ENCODE measurements at regions not wholly inside any gene's neighbourhood (a gene's known extent, or its start where the extent isn't known, plus 50 kb on each side); places are given as distances from the start of the nearest gene placed in this dataset.
A peak's percentile ranks its signal among the peaks of the same experiment; 100 is the strongest.
"Not testable (repeated sequence)": the region's sequence is repeated elsewhere in the genome, so short reads cannot be mapped to it uniquely, and the experiment has no call there.

DNA sequence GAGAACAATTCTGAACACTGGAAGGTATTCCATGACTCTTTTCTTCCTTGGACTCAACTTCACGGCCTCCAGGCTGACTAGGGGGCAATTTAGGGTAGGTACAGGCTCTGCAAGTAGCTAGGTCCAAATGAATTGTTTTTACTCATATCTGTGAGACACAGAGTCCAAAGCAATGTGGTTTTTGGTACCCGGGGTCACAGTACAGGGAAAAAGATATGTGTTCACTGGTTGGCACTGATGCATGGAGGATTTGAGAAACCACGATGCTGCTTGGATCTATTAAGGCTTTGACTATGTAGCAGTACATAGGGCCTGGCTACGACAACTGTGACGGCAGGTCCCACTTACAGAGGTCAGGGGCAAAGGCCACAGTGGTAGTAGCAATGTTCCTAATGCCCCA is 200.6 kb downstream of the DUSP10 start:
- no peak for DNase-seq

DNA sequence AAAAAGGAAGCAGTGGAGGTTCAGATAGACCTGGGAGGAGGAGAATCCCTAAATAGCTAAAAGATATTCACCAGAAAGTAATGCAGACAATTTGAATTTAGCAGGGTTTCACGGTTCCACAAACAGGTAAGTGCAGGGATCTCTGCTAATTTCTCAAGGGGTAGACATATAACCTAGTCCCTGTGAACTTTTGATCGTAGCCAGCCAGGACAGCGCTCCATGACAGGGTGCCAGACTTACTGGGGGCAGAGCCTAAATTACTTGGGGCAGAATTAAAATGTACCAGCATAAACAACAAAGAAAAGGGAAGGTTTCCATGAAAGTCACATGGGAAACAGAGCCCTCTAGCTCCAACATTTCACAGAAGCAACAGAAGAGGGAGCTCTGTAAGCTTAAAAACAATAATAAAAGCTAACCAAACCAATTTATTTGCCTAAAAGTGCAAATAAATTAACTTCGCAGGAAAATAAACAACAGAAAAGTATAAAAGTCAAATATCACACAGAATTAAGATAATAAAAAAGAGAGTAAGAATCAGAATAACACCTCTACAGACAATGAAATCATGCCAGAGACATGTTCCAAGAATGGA is 198.3 kb downstream of the DUSP10 start:
- DNase-seq: peak; percentile 35

DNA sequence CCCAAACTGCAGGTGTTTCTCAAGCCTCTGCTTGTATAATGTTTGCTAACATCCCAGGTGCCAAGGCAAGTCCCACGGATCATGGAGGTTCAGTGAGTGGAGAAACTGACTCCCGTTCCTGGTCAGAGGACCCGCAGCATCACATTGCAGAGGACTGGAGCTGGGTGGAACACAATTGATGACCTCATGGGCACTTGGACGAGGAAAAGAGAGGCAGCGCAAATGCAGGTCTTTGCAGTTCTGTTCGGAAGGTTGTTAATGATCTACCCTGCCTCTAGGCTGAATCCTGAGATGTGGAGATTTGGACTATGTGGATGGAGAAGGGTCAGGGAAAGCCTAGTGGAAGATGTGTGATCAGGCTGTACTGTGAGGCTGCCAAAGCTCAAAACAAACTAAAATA is 192.9 kb downstream of the DUSP10 start:
- DNase-seq: no peak

DNA sequence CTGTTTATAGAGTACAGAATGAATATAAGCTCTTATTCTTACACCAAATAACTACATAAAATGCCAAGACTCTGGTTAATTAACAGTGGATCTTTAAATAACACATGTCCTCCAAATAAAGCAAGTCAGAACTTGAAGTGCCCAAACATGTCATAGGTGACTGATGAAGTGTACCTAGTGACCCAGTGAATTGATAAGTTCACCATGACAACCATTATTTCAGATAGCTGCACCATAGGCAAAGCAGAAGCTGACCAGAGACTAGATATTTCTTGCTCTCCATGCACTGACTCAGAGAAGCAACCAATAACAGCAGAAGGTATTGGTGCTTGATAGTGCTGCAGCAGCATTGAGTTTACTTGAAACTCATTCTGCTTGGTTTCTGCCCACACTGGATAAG is 192.1 kb downstream of the DUSP10 start:
- no peak for DNase-seq

DNA sequence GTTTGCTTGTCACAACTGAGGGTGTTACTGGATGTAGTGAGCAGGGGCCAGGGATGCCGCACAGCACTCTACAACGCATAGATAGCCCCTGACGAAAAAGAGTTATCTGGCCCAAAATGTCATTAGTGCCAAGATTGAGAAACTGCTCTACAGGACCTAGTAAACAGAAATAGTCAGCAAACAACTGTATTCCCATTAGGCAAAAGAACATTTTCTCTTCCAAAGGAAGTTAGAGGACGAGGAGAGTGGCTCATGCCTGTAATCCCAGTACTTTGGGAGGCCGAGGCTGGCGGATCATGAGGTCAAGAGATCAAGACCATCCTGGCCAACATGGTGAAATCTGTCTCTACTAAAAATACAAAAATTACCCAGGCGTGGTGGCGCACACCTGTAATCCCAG is 189.1 kb downstream of the DUSP10 start:
- not testable (repeated sequence) for DNase-seq

DNA sequence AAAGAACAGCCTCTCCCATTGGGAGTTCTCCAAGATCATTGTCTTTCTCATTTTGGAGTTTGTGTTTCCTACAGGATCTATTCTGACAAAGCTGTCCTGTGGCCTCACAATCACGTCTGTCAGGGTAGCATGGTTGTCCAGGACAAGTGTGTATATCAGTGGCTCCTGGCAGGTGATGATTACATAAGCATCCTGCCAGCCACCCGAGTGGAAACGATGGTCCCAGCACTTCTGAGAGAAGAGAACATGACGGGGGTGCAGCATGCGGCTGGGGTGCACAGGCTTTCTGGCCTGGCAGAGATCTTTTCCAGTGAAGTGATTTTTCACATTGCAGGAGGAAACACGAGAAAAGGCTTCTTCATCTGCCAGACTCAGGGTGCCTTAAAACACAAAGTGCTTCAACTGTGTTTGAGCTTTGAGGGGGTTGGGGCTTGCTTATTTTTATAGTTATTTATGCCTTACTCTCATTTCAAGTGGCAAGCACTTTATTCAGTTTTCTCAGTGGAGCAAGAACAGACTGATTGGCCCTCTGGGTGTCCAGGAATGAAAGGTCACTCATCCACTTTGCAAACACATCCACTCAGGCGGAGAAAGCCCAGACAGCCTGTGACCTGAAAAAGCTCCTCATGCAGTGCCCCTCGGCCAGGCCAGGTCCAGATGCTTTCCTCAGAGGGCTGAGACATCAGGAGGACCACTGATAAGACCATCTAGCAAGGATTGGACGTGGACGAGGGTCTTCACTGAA is 186.0 kb downstream of the DUSP10 start:
- DNase-seq: no peak

DNA sequence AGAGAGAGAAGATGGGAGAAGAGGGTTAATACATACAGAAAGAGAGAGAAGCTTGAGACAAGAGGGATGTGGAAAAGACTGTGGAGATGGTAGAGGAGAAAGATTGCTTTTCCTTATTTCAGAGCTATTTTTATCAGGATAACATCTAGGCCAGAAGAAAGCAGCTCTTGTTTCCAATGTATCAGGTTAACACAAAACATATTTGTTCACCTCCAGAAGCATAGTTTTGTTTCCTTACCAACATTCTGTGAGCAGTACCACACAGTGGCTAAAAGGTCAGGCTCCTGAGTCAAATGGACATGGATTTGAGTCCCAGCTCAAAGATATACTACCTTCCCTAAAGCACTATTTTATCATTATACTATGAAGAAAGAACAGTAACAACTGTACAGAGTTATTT is 185.5 kb downstream of the DUSP10 start:
- DNase-seq: no peak

DNA sequence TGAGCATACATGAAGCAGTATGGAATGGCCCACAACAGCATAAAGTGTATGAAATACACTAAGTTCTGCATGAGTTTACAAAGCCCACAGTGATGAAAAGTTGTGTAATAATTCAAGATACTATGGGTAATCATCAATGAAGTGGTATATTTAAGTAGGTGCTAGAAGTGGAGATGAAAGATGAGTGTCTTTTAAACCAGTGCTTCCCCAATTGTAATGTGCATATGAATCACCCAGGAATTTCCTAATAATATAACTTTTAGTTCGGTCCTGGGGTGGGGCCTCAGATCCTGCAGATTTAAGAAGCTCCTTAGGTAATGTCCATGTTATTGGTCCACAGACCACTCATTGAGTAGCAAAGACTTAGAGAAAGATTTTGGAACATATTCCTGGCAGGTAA is 184.9 kb downstream of the DUSP10 start:
- DNase-seq: no peak

DNA sequence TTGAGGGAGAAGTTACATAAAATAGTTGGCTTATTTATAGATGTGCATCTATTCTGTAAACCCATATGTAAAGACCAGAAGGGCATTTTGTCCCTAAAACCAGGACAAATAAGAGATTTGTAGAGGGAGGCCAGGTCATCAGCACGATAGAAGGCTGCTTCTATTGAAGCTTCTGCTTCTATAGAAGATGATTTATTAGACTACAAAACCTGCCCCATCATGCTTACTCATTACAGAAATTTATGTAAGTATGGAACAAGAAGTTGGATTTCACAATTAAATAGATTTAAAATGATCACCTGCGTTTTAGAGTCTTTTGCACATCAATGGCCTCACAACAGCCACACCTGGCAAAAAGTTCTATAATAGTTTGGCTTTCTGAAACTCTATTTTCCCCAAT is 183.5 kb downstream of the DUSP10 start:
- no peak for DNase-seq

DNA sequence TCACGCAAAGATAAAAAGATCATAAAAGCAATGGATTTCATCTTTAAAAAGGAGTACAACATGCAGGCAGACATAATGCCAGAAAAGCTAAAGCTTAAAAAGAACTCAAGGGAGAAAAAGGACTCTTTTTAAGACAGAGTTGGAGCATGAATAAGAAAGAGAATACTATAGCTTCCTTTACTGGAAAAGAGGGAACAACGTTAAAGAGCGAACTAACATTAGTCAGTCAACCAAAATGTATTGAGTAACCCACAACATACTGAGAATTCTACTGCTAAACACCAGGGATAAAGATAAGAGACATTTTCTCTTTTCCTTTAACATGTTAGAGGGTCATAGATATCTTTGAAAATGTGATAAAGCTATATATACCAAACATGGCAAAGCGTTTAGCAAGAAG is 182.0 kb downstream of the DUSP10 start:
- no peak for DNase-seq

DNA sequence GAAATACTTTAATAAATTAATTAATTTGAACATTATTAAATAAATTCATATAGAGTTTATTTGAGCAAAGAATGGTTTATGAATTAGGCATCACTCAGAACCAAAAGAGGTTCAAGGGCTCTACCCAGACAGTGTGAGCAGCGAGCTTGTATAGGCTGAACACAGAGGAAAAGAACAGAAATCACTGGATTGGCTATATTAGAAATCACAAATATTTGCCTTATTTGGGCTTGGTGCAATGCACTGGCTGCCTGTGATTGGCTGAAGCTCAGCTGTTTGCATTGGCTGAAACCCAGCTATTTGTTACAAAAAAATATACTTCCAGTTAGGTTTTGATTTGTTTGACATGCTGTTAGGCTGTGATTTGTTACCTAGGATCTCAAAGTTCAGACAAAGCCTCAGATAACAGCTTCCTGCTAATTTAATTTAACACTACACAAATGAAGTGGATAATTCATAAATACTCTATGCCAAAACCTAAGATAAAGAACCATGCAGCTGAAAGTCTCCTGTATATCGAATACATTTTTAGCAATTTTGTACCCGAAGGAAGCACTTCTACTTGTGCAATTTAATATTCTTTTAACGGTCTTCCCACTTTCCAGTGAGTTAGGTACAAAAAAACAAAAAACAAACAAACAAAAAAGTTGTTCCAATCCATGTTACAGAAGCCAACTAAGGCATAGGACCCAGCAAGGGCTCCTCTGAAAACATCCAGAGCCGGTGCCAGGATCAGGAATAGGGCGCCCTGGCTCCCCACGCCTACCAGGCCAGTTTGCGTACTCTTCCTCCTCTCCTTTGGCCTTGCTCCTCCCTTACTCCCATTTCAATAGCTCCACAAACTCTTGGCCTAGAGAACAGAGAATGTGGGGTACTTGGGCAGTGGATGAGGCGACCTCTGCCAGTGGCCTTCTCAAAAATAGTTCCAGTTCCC is 179.1 kb downstream of the DUSP10 start:
- no peak for DNase-seq

DNA sequence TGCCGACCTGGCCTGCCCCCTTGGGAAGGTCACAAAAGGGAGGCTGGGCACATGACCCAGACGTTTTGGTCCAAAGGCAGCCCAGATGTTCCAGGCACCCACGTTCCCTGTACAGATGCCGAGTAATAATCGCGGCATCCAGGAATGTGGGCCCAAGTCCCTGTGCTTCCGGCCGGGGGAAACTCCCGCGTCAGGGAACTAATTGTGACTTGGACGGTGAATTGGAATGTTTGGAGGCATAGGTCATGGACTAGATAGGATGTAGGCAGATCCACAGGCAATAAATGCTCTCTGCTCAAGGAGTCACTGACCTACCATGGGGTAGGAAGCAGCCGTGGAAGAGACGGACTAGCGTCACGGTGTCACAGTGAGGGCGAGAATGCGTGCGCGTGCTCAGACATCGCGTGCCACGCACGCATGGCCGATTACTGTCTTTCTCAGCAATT is 178.4 kb downstream of the DUSP10 start:
- DNase-seq: no peak

DNA sequence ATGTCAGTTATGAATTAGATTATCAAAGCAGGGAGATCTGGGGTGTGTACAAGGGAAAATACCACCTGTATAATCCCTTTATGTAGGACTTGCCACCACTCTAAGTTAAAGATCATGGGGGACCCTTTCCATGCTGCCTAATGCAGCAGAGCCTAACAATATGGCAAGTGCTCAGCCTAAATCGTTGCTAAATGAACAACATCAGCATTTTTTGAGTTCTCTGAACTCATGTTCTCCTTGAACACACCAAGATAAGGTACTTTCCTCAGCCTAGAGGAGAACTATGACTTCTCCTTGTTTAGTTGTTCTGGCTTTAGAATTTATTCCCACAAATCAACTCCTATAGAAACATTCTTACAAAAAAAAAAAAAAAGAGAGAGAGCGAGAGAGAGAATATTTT is 177.0 kb downstream of the DUSP10 start:
- no peak for DNase-seq

DNA sequence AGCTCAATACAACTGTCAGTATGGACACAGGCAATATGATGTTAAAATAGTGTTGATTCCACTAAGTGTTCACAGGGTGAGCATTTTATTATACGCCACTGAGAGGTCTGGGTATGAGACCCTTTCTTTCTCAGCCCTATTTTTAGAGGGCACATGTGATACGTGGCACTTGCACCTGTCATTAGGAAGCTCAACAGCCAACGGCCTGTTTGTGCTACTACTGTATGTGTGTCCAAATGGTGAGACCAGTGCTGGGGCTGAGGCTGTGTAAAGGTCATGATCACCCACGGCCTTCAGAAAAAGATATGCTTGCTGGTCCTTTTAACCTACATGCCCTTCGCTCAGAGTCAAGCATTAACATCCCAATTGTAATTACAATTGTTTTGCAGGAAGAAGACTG is 176.2 kb downstream of the DUSP10 start:
- no peak for DNase-seq

DNA sequence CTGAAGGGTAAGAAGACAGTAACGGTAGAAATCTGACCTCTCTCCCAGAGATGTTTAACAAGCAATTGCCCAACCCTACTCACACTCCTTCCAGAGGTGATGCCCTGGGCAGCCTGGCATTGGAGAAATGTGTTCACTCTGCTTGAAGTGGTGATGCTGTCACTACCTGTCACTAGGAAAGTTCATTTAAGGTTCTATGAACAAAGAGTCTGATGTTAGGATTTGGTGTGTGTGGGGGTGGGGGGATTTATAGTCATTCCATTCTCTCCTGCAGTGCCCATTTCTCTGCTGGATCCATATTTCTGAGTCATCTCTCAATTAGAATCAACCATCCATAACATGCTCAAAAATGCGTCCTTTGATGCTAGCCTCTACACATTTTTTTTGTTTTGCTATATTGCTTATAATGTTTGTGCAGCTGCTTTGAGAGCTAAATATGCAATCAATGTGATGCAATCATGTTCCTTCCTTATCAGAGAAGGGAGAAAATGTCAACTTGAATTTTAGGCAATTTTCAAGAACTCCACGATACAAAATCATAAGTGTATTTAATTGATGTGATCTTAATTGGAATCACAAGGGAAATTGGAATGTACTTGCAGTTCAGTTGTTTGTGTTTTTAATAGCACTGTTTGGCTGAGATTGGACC is 173.9 kb downstream of the DUSP10 start:
- no peak for DNase-seq

DNA sequence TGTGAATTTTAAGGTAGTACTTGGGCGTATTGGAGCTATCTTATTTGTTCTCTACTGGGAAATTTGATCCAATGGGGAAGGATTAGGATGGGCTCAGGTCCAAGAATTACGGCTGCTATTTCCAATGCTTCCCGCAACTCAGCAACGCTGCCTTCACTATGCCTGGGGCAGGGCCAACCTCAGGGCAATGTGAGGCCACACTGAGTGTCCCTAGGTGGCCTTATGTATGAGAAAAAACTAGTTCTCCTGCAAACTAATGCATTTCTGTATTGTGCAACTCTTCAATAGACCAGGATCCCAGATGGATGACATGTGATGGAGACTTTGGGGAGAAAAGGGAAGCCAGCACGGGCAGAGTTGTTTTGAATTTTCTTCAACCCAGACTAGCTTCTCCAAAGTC is 168.1 kb downstream of the DUSP10 start:
- peak; percentile 20 for DNase-seq

DNA sequence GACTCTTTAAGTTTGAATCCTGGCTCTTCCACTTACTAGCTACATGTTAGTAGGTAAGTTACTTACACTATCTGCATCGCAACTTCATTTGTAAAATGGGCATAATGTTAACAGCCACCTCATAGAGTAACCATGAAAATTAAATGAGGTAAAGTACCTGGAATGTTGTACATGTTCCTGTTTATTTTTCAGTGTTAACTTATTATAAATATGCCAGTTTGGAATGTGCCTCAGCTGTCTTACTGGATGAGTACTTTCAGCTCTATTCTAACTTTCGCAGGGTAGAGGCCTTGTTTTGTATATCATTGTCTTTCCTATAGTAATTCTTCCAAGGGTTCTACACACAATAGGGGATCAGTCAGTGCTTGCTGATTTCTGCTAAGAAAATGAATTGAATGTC is 167.4 kb downstream of the DUSP10 start:
- no peak for DNase-seq

DNA sequence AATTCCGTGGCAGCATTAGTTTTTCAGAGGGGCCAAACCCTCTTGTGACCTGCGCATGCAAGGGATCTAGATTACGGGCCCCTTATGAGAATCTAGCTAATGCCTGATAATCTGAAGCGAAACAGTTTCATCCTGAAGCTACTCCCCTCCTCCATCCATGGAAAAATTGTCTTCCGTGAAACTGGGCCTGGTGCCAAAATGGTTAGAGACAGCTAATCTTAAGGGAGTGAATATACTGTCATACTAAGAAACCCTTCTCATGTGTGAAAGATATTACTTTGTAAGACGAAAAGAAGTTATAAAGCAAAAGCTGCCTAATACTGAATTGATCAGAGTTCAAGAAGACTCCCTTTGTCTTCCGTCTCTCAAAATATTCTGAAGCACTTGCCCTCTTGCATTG is 166.3 kb downstream of the DUSP10 start:
- no peak for DNase-seq

DNA sequence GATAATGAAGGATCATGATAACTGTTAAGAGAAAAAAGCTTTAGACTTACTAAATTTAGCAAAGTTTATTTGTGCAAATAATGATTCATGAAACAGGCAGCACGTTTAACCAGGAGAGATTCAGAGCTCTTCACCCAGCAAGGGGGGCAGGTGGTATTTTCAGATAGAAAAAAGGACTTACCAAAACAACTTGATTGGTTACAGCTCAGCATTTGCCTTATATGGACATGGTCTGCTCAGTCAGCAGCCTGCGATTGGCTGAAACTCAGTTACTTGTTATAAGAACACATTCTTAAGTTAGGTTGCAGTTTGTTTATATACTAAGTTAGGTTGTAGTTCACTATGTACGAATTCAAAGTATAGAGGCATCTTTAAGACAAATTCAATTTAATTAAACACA is 165.6 kb downstream of the DUSP10 start:
- DNase-seq: no peak

DNA sequence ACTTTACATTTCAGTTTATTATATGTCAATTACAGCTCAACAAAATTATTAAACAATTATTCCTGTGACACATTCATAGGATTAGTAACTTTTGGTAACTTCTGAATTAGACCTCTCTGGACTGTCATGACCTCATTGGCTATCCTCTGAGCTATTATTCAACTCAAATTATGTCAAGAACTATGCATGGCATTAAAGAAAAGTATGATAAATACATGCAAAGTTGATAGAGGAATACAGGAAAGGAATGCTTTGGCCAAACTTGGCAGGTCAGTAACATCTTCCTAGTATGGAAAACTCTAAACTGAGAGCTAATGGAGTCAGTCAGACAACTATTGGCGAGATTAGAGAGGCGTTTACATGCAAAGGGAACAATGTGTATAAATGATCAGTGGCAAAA is 158.4 kb downstream of the DUSP10 start:
- DNase-seq: no peak

DNA sequence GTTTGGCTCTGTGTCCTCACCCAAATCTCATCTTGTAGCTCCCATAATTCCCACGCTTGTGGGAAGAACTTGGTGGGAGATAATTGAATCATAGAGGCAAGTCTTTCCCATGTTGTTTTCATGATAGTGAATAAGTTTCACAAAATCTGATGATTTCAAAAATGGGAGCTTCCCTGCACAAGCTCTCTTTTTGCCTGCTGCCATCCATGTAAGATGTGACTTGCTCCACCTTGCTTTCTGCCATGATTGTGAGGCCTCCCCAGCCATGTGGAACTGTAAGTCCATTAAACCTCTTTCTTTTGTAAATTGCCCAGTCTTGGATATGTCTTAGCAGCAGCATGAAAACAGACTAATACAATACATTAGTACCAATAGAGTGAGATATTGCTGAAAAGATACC is 154.9 kb downstream of the DUSP10 start:
- not testable (repeated sequence) for DNase-seq

DNA sequence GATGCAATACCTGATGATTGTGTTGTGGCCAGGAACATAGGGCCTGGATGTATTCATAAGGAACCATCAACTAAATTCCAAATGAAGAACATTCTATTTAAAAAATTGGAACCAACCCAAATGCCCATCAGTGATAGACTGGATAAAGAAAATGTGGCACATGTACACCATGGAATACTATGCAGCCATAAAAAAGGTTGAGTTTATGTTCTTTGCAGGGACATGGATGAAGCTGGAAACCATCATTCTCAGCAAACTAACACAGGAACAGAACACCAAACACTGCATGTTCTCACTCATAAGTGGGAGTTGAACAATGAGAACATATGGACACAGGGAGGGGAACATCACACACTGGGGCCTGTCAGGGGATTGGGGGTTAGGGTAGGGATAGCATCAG is 150.6 kb downstream of the DUSP10 start:
- DNase-seq: not testable (repeated sequence)

DNA sequence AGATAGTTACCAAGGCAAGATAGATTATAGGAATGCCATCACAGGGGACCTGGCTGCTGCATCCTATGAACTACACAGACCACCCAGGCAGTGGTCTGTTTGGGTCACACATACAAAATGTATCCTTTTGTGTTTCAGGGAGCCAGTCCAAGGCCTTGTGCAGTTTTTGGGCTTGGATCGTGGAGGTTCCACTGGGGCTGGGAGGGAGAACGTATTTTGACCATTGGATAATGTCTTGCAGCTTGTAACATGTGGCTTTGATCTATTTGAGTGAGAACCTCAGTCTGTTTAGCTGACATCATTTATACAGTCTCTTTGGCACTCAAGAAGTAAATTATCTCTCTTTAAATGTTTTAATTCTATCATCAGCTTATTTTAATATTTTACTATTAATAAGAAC is 147.3 kb downstream of the DUSP10 start:
- no peak for DNase-seq

All from NCI-H2029 treated with DMSO at 0.1 percent for 48 hours (cell line).